GM19372 (cell line): ENCODE measurements at regions not wholly inside any gene's neighbourhood (a gene's known extent, or its start where the extent isn't known, plus 50 kb on each side); places are given as distances from the start of the nearest gene placed in this dataset.
"Not testable (repeated sequence)": the region's sequence is repeated elsewhere in the genome, so short reads cannot be mapped to it uniquely, and the experiment has no call there.

ENCODE experiments used
- ATAC-seq: cut with Tn5 transposase; IDR thresholded peaks from one replicate; pipeline ENCODE4 v1.9.1; 2021; ENCODE audit warnings: mild to moderate bottlenecking, low read depth, moderate library complexity; ENCODE audit not compliant: unreplicated experiment

GRCh38 chr1:83167634-83168033 is 831.3 kb downstream of the TTLL7 start:
- not testable (repeated sequence) for ATAC-seq

GRCh38 chr1:83163879-83164475 is 835.0 kb downstream of the TTLL7 start:
- not testable (repeated sequence) for ATAC-seq

- not testable (repeated sequence) for ATAC-seq
Measured at GRCh38 chr1:83158924-83159323, 840.0 kb downstream of the TTLL7 start.

- ATAC-seq, result not testable (repeated sequence)
Measured at GRCh38 chr1:83154306-83154705, 844.6 kb downstream of the TTLL7 start.

GRCh38 chr1:83151167-83151898 is 847.6 kb downstream of the TTLL7 start:
- not testable (repeated sequence) for ATAC-seq

- ATAC-seq, result not testable (repeated sequence)
Measured at GRCh38 chr1:83150479-83150878, 848.5 kb downstream of the TTLL7 start.

GRCh38 chr1:83145820-83146219 is 853.1 kb downstream of the TTLL7 start:
- ATAC-seq, result not testable (repeated sequence)

- not testable (repeated sequence) for ATAC-seq
Measured at GRCh38 chr1:83142802-83143201, 856.1 kb downstream of the TTLL7 start.

GRCh38 chr1:83135524-83136157 is 863.3 kb downstream of the TTLL7 start:
- ATAC-seq, result not testable (repeated sequence)

- not testable (repeated sequence) for ATAC-seq
Measured at GRCh38 chr1:83134322-83135014, 864.5 kb downstream of the TTLL7 start.

- ATAC-seq, result no peak
Measured at GRCh38 chr1:83131692-83131955, 867.3 kb downstream of the TTLL7 start.

- ATAC-seq, result no peak
Measured at GRCh38 chr1:83130886-83131691, 867.8 kb downstream of the TTLL7 start.

GRCh38 chr1:83129107-83129506 is 869.8 kb downstream of the TTLL7 start:
- ATAC-seq, result no peak

GRCh38 chr1:83125456-83125855 is 873.5 kb downstream of the TTLL7 start:
- ATAC-seq, result no peak

GRCh38 chr1:83123019-83123418 is 875.9 kb downstream of the TTLL7 start:
- no peak for ATAC-seq

GRCh38 chr1:83118472-83118871 is 880.5 kb downstream of the TTLL7 start:
- no peak for ATAC-seq

GRCh38 chr1:83117030-83117429 is 881.9 kb downstream of the TTLL7 start:
- not testable (repeated sequence) for ATAC-seq

- no peak for ATAC-seq
Measured at GRCh38 chr1:83115785-83116184, 883.1 kb downstream of the TTLL7 start.

GRCh38 chr1:83114136-83114834 is 884.6 kb downstream of the TTLL7 start:
- ATAC-seq, result no peak

GRCh38 chr1:83113652-83114051 is 885.3 kb downstream of the TTLL7 start:
- no peak for ATAC-seq
